ENCODE measurements at regions not wholly inside any gene's neighbourhood (a gene's known extent, or its start where the extent isn't known, plus 50 kb on each side); places are given as distances from the start of the nearest gene placed in this dataset.

- H3K36me3 Mint-ChIP-seq (ENCODE audit: low read depth) = peaks cover 12% of the 10 kb centered on the region
- H3K27me3 Mint-ChIP-seq (ENCODE audit: low read depth) = no peaks in the 10 kb centered on the region
- no peak overlapping the region for H3K27ac Mint-ChIP-seq (ENCODE audit: unreplicated experiment)
- TF ChIP-seq, protein P1, sequence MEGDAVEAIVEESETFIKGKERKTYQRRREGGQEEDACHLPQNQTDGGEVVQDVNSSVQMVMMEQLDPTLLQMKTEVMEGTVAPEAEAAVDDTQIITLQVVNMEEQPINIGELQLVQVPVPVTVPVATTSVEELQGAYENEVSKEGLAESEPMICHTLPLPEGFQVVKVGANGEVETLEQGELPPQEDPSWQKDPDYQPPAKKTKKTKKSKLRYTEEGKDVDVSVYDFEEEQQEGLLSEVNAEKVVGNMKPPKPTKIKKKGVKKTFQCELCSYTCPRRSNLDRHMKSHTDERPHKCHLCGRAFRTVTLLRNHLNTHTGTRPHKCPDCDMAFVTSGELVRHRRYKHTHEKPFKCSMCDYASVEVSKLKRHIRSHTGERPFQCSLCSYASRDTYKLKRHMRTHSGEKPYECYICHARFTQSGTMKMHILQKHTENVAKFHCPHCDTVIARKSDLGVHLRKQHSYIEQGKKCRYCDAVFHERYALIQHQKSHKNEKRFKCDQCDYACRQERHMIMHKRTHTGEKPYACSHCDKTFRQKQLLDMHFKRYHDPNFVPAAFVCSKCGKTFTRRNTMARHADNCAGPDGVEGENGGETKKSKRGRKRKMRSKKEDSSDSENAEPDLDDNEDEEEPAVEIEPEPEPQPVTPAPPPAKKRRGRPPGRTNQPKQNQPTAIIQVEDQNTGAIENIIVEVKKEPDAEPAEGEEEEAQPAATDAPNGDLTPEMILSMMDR (conservative IDR thresholded peaks at IDR 0.05) = peak; percentile 66
- peak; percentile 37 for DNase-seq (ENCODE audit: low read depth, low spot score)
- peaks cover 7% of the 10 kb centered on the region for H3K4me1 Mint-ChIP-seq
- no peaks in the 10 kb centered on the region for H3K9me3 Mint-ChIP-seq
- H3K4me3 Mint-ChIP-seq = no peak overlapping the region
Measured at GRCh38 chr2:223692191-223692947, 90.2 kb upstream of the SCG2 start.

DNA sequence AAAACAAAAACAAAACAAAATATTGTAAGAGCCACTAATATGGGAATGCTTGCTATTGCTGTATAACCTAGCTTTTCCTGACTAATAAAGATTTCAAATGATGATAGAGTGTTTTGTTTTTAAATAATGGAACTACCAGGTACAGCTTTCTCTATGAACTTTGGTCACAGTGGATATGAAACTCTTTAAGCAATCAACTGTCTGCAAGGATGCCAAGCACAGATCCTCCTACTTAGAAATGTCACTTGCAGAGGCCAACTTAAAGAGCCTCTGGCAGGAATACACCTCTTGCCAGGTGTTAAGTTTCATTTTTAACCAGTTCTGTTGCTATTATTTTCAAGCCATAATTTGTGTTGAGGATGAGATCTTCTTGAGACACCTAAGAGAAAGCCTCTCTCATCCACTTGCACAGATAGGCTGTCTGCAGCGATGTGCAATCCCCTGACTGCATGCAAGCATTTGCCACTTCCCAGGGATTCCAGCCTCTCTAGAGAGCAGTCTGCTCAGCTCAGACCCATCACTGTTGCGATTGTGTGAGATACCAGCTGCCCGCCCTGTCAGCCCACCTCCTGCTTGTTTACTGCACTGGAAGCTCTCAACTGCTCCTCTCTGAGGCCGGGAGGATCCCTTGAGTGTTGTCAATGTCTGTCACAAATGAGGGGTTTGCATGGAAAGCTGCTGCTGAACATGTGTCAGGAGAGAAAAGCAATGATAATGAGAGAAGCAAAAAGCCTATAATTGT, 86.1 kb upstream of the SCG2 start:
- H3K27ac Mint-ChIP-seq (ENCODE audit: unreplicated experiment) = no peak overlapping the region
- peaks cover 4% of the 10 kb centered on the region for H3K4me1 Mint-ChIP-seq
- TF ChIP-seq, protein P1 (conservative IDR thresholded peaks at IDR 0.05) = no peak
- no peaks in the 10 kb centered on the region for H3K27me3 Mint-ChIP-seq (ENCODE audit: low read depth)
- H3K36me3 Mint-ChIP-seq (ENCODE audit: low read depth) = peaks cover 8% of the 10 kb centered on the region
- DNase-seq (ENCODE audit: low read depth, low spot score) = no peak
- H3K9me3 Mint-ChIP-seq = no peaks in the 10 kb centered on the region
- no peak overlapping the region for H3K4me3 Mint-ChIP-seq

GRCh38 chr2:223681125-223681524, 79.0 kb upstream of the SCG2 start:
- no peak overlapping the region for H3K4me3 Mint-ChIP-seq
- H3K9me3 Mint-ChIP-seq = no peaks in the 10 kb centered on the region
- no peaks in the 10 kb centered on the region for H3K4me1 Mint-ChIP-seq
- H3K36me3 Mint-ChIP-seq (ENCODE audit: low read depth) = peaks cover 3% of the 10 kb centered on the region
- TF ChIP-seq, protein P1 (conservative IDR thresholded peaks at IDR 0.05) = no peak
- no peak for DNase-seq (ENCODE audit: low read depth, low spot score)
- H3K27ac Mint-ChIP-seq (ENCODE audit: unreplicated experiment) = no peak overlapping the region
- H3K27me3 Mint-ChIP-seq (ENCODE audit: low read depth) = no peaks in the 10 kb centered on the region

DNA sequence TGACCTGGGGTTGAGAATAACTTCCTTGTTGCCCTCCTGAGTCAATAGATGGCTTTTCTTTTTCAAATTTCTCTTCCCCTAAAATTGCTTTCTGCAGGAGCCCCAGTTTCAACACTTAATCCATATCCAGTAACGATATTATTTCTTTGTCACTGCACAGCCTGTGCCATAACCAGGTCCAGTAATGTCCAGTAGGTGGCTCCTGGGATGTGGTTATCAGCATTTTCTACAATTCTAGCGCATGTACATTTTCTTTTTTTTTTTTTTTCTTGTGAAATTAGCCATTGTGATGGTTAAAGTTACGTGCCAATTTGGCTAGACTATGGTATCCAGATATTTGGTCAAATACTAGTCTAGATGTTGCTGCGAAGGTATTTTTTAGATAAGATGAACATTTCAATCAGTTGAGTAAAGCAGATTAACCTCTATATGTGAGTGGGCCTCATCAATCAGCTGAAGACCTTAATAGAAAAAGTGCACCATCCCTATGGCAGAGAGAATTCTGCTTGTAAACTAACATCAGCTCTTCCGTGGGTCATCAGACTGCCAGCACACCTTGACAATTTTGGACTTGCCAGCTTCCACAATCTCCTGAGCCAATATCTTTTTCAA, 72.9 kb upstream of the SCG2 start:
- peaks cover 3% of the 10 kb centered on the region for H3K9me3 Mint-ChIP-seq
- H3K4me1 Mint-ChIP-seq = peaks cover 6% of the 10 kb centered on the region
- DNase-seq (ENCODE audit: low read depth, low spot score) = no peak
- no peak overlapping the region for H3K4me3 Mint-ChIP-seq
- no peak overlapping the region for H3K27ac Mint-ChIP-seq (ENCODE audit: unreplicated experiment)
- peaks cover 18% of the 10 kb centered on the region for H3K36me3 Mint-ChIP-seq (ENCODE audit: low read depth)
- H3K27me3 Mint-ChIP-seq (ENCODE audit: low read depth) = no peaks in the 10 kb centered on the region
- TF ChIP-seq, protein P1 (conservative IDR thresholded peaks at IDR 0.05) = peak; percentile 69

GRCh38 chr2:223669453-223670225, 67.5 kb upstream of the SCG2 start:
- Mint-ChIP-seq H3K27ac (ENCODE audit: unreplicated experiment) (peak overlapping the region; percentile 43), H3K4me1 (peaks cover 7% of the 10 kb centered on the region), H3K4me3 (no peak overlapping the region), H3K36me3 (ENCODE audit: low read depth) (peaks cover 25% of the 10 kb centered on the region), H3K27me3 (ENCODE audit: low read depth) (no peaks in the 10 kb centered on the region), H3K9me3 (peaks cover 3% of the 10 kb centered on the region)
- TF ChIP-seq, protein P1 (conservative IDR thresholded peaks at IDR 0.05) = no peak
- DNase-seq (ENCODE audit: low read depth, low spot score) = no peak

Data from neural crest cell (in vitro differentiated cells).